22Rv1 (cell line): ENCODE measurements at regions not wholly inside any gene's neighbourhood (a gene's known extent, or its start where the extent isn't known, plus 50 kb on each side); places are given as distances from the start of the nearest gene placed in this dataset.

Source experiments
- ZFX ChIP-seq: fragments of 450-650 bp; IDR thresholded peaks from 2 replicates; pipeline ENCODE4 v1.6.1; 2017; ENCODE audit warnings: antibody characterized with exemption, borderline replicate concordance
- TF ChIP-seq, protein P1 (sequence below): fragments of 450-650 bp; IDR thresholded peaks from 2 replicates; pipeline ENCODE4 v1.5.1; 2017; ENCODE audit warnings: mild to moderate bottlenecking

DNA sequence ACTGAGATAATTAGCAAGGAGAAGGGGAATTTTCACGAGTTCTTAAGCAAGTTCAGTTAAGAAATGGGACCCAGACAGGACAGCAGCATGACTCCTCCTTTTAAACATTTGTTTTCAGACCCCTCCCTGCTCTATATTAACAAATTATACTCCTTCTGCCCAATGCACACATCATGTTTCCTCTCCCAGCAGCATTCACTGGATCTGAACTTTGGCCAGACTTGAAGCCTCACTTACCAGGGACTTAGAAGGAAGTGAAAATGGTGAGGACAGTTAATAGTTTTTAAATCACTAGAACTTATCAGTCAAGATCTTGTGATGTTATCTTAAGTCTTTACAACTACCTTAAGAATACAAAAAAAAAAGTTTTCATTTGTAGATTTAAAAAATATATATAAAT is 1174.7 kb upstream of the MAP3K7 start:
- TF ChIP-seq, protein P1, sequence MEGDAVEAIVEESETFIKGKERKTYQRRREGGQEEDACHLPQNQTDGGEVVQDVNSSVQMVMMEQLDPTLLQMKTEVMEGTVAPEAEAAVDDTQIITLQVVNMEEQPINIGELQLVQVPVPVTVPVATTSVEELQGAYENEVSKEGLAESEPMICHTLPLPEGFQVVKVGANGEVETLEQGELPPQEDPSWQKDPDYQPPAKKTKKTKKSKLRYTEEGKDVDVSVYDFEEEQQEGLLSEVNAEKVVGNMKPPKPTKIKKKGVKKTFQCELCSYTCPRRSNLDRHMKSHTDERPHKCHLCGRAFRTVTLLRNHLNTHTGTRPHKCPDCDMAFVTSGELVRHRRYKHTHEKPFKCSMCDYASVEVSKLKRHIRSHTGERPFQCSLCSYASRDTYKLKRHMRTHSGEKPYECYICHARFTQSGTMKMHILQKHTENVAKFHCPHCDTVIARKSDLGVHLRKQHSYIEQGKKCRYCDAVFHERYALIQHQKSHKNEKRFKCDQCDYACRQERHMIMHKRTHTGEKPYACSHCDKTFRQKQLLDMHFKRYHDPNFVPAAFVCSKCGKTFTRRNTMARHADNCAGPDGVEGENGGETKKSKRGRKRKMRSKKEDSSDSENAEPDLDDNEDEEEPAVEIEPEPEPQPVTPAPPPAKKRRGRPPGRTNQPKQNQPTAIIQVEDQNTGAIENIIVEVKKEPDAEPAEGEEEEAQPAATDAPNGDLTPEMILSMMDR, result no peak
- no peak for TF ChIP-seq ZFX
